HCT116 (cell line): ENCODE measurements at regions not wholly inside any gene's neighbourhood (a gene's known extent, or its start where the extent isn't known, plus 50 kb on each side); places are given as distances from the start of the nearest gene placed in this dataset.

Experiments
- ATAC-seq: fragments of 200-7000 bp; cut with Tn5 transposase; 2 replicates; pipeline ENCODE4 v1.9.1; 2020; ENCODE audit warnings: mild to moderate bottlenecking, moderate library complexity
- BruUV-seq: library from RNA; stranded (reverse); fragments of 400-500 nt; replicated peaks from 2 replicates; lab custom pipeline; 2021; lab: Mats Ljungman, UMichigan
- CTCF ChIA-PET: fragments of 300-600 bp; sonication (Branson Sonifier 250); formaldehyde crosslinking; loops from one replicate; lab custom pipeline; 2021; ENCODE audit warnings: antibody characterized with exemption; lab: Charles Lee
- POLR2A ChIA-PET: fragments of 300-600, 350-600 bp; sonication (Branson Sonifier 250); formaldehyde crosslinking; loops from one replicate; lab custom pipeline; 2021; ENCODE audit warnings: antibody characterized with exemption; lab: Charles Lee
- RAD21 ChIA-PET, 2 experiments: fragments of 300-600 bp; sonication (Branson Sonifier 250); formaldehyde crosslinking; loops; one replicate each; lab custom pipeline; 2023; ENCODE audit warnings: low total read pairs in 2 of 2; ENCODE audit not compliant: uncharacterized antibody in 2 of 2, unreplicated experiment in 2 of 2, low non-redundant PET in 1 of 2; lab: Charles Lee
- DNase-seq: peaks from one replicate; pipeline ENCODE4 v3.0.0-alpha.2; 2010; ENCODE audit warnings: low read depth, low spot score
- H2AFZ ChIP-seq: fragments of 200-600 bp; shearing (Covaris generic), sonication (generic); 2 replicates; pipeline ENCODE4 v1.6.1; 2017; ENCODE audit warnings: low read depth, mixed run types, mixed read lengths, antibody characterized with exemption, low read length; ENCODE audit not compliant: poor library complexity, severe bottlenecking
- H3K27ac ChIP-seq: 2 replicates; pipeline ENCODE4 v1.5.1; 2012; ENCODE audit warnings: low read depth, low read length
- H3K27me3 ChIP-seq: fragments of 200-600 bp; sonication (generic); 2 replicates; pipeline ENCODE4 v1.6.1; 2016; ENCODE audit warnings: mixed run types, low read length, mixed read lengths; ENCODE audit not compliant: insufficient read depth
- H3K36me3 ChIP-seq, 2 experiments: fragments of 200-500 bp in 1 of 2; fragments of 200-600 bp in 1 of 2; sonication (Bioruptor generic) in 1 of 2; sonication (generic) in 1 of 2; 2 replicates each; pipeline versions ENCODE4 v1.5.1 to v1.6.1; 2014 to 2016; ENCODE audit warnings: low read length in 2 of 2, inconsistent platforms in 1 of 2, mixed read lengths in 1 of 2, mixed run types in 1 of 2; ENCODE audit not compliant: insufficient read depth in 2 of 2, control insufficient read depth in 1 of 2
- H3K4me1 ChIP-seq, 2 experiments: fragments of 200-600 bp in 1 of 2; sonication (generic) in 1 of 2; 2 replicates each; pipeline versions ENCODE4 v1.5.1 to v1.6.1; 2012 to 2017; ENCODE audit warnings: low read length in 2 of 2, inconsistent platforms in 1 of 2, mild to moderate bottlenecking in 1 of 2, mixed read lengths in 1 of 2, mixed run types in 1 of 2, moderate library complexity in 1 of 2; ENCODE audit not compliant: insufficient read depth in 2 of 2, control insufficient read depth in 1 of 2
- H3K4me2 ChIP-seq: fragments of 200-600 bp; sonication (generic); 2 replicates; pipeline ENCODE4 v1.6.1; 2017; ENCODE audit warnings: mixed run types, low read length, mixed read lengths
- H3K4me3 ChIP-seq, 2 experiments: fragments of 200-600 bp in 1 of 2; sonication (generic) in 1 of 2; replicated peaks in 1 of 2; 2 replicates each; pipeline ENCODE4 v1.5.1; 2011 to 2016; ENCODE audit warnings: low read length in 2 of 2, control low read depth in 1 of 2, low read depth in 1 of 2, mild to moderate bottlenecking in 1 of 2, mixed read lengths in 1 of 2, mixed run types in 1 of 2
- H3K79me2 ChIP-seq: fragments of 200-600 bp; sonication (generic); 2 replicates; pipeline ENCODE4 v1.6.1; 2017; ENCODE audit warnings: mild to moderate bottlenecking, mixed run types, low read length, moderate library complexity, mixed read lengths; ENCODE audit not compliant: insufficient read depth
- H3K9ac ChIP-seq: fragments of 200-600 bp; sonication (generic); 2 replicates; pipeline ENCODE4 v1.6.1; 2016; ENCODE audit warnings: low read length, mixed read lengths
- H3K9me2 ChIP-seq: fragments of 200-600 bp; sonication (generic), shearing (Covaris generic); 2 replicates; pipeline ENCODE4 v1.6.1; 2017; ENCODE audit warnings: mixed run types, mild to moderate bottlenecking, moderate library complexity; ENCODE audit not compliant: insufficient read depth
- H3K9me3 ChIP-seq, 2 experiments: fragments of 200-500 bp in 1 of 2; fragments of 200-600 bp in 1 of 2; sonication (Bioruptor generic) in 1 of 2; sonication (generic) in 1 of 2; 2 replicates each; pipeline ENCODE4 v1.6.1; 2014 to 2017; ENCODE audit warnings: low read length in 2 of 2, mixed read lengths in 2 of 2, inconsistent platforms in 1 of 2, low read depth in 1 of 2, mild to moderate bottlenecking in 1 of 2, mixed run types in 1 of 2, moderate library complexity in 1 of 2; ENCODE audit not compliant: control insufficient read depth in 1 of 2, insufficient read depth in 1 of 2
- H4K20me1 ChIP-seq: fragments of 200-600 bp; sonication (generic), shearing (Covaris generic); 2 replicates; pipeline ENCODE4 v1.6.1; 2017; ENCODE audit warnings: mixed run types, mild to moderate bottlenecking, moderate library complexity; ENCODE audit not compliant: insufficient read depth
- CBX3 ChIP-seq: IDR thresholded peaks from 2 replicates; pipeline ENCODE4 v1.6.1; 2012; ENCODE audit warnings: low read depth
- CEBPB ChIP-seq: IDR thresholded peaks from 2 replicates; pipeline ENCODE4 v1.6.1; 2012; ENCODE audit warnings: low read depth
- EGR1 ChIP-seq: IDR thresholded peaks from 2 replicates; pipeline ENCODE4 v1.6.1; 2012; ENCODE audit warnings: low read depth
- ELF1 ChIP-seq: IDR thresholded peaks from 2 replicates; pipeline ENCODE4 v1.6.1; 2012; ENCODE audit warnings: low read depth, borderline replicate concordance
- EZH2 ChIP-seq: fragments of 200-600 bp; sonication (generic); IDR thresholded peaks from 2 replicates; pipeline ENCODE4 v1.6.1; 2017; ENCODE audit warnings: antibody characterized with exemption, mixed run types
- EZH2phosphoT487 ChIP-seq: fragments of 200-600 bp; IDR thresholded peaks from 2 replicates; pipeline ENCODE4 v1.6.1; 2018; ENCODE audit warnings: antibody characterized with exemption, borderline replicate concordance
- FOSL1 ChIP-seq: IDR thresholded peaks from 2 replicates; pipeline ENCODE4 v1.6.1; 2012; ENCODE audit warnings: low read depth
- POLR2A ChIP-seq: IDR thresholded peaks from 2 replicates; pipeline ENCODE4 v1.7.0; 2011; ENCODE audit warnings: borderline replicate concordance; ENCODE audit not compliant: insufficient read depth, insufficient read length; ENCODE audit errors: extremely low read depth
- POLR2AphosphoS5 ChIP-seq: IDR thresholded peaks from 2 replicates; pipeline ENCODE4 v1.6.1; 2011; ENCODE audit warnings: mild to moderate bottlenecking, low read depth, low read length, moderate library complexity
- RAD21 ChIP-seq: IDR thresholded peaks from 2 replicates; pipeline ENCODE4 v1.6.1; 2012; ENCODE audit warnings: low read depth, mild to moderate bottlenecking
- SIN3A ChIP-seq: IDR thresholded peaks from 2 replicates; pipeline ENCODE4 v1.6.1; 2012; ENCODE audit warnings: low read depth
- SP1 ChIP-seq: IDR thresholded peaks from 2 replicates; pipeline ENCODE4 v1.6.1; 2012; ENCODE audit warnings: low read depth
- TCF7L2 ChIP-seq: IDR thresholded peaks from 2 replicates; pipeline ENCODE4 v1.7.0; 2011; ENCODE audit warnings: borderline replicate concordance, inconsistent platforms; ENCODE audit not compliant: insufficient read depth, insufficient read length; ENCODE audit errors: extremely low read depth
- YY1 ChIP-seq: IDR thresholded peaks from 2 replicates; pipeline ENCODE4 v1.6.1; 2011; ENCODE audit warnings: low read length, low read depth, moderate library complexity, mild to moderate bottlenecking; ENCODE audit not compliant: insufficient replicate concordance; ENCODE audit errors: extremely low read depth
- ZFX ChIP-seq: fragments of 450-650 bp; IDR thresholded peaks from 2 replicates; pipeline ENCODE4 v1.6.1; 2017
- ZNF274 ChIP-seq: fragments of 200-500 bp; sonication (Bioruptor generic); IDR thresholded peaks from 2 replicates; pipeline ENCODE4 v1.6.1; 2014; ENCODE audit warnings: mild to moderate bottlenecking, low read depth, low read length, inconsistent platforms
- intact Hi-C: fragments of 100-400 bp; cut with micrococcal nuclease; formaldehyde crosslinking; loops from 2 replicates; pipeline ENCODE4 v1.10.0; 2022
- TF ChIP-seq, protein P1 (sequence below): IDR thresholded peaks from 2 replicates; pipeline ENCODE4 v1.6.1; 2012
- TF ChIP-seq, protein P2 (sequence below): IDR thresholded peaks from 2 replicates; pipeline ENCODE4 v1.6.1; 2012; ENCODE audit warnings: low read depth
- TF ChIP-seq, protein P3 (sequence below): IDR thresholded peaks from 2 replicates; pipeline ENCODE4 v1.6.1; 2012
- TF ChIP-seq, protein P4 (sequence below), 3 experiments: fragments of 200-600 bp in 1 of 3; sonication (generic) in 1 of 3; IDR thresholded peaks in 2 of 3; conservative IDR thresholded peaks in 1 of 3; 2 replicates each; pipeline ENCODE4 v1.5.1; 2012 to 2017; ENCODE audit warnings: low read depth in 2 of 3, low read length in 2 of 3, antibody characterized with exemption in 1 of 3, borderline replicate concordance in 1 of 3, control low read depth in 1 of 3, mild to moderate bottlenecking in 1 of 3, mixed read lengths in 1 of 3, mixed run types in 1 of 3, moderate library complexity in 1 of 3; ENCODE audit not compliant: insufficient read depth in 1 of 3

GRCh38 chr10:4189281-4189680, 404.3 kb upstream of the KLF6 start:
- Histone ChIP-seq H3K9me3 (no peaks in the 10 kb centered on the region), H3K4me1 (no peaks in the 10 kb centered on the region), H3K9me2 (no peaks in the 10 kb centered on the region), H2AFZ (no peak overlapping the region), H3K79me2 (no peaks in the 10 kb centered on the region), H3K36me3 (no peaks in the 10 kb centered on the region), H4K20me1 (no peaks in the 10 kb centered on the region), H3K27ac (no peak overlapping the region), H3K27me3 (no peaks in the 10 kb centered on the region), H3K4me2 (no peak overlapping the region), H3K4me3 (no peak overlapping the region), H3K9ac (no peak overlapping the region)
- ATAC-seq (no peak), DNase-seq (no peak)
- intact Hi-C loops: no loop called here
- TF ChIP-seq POLR2A: no peak
- no peak for TF ChIP-seq SP1
- TF ChIP-seq, protein P1, sequence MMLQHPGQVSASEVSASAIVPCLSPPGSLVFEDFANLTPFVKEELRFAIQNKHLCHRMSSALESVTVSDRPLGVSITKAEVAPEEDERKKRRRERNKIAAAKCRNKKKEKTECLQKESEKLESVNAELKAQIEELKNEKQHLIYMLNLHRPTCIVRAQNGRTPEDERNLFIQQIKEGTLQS: no peak
- no peak for TF ChIP-seq CEBPB
- TF ChIP-seq, protein P2, sequence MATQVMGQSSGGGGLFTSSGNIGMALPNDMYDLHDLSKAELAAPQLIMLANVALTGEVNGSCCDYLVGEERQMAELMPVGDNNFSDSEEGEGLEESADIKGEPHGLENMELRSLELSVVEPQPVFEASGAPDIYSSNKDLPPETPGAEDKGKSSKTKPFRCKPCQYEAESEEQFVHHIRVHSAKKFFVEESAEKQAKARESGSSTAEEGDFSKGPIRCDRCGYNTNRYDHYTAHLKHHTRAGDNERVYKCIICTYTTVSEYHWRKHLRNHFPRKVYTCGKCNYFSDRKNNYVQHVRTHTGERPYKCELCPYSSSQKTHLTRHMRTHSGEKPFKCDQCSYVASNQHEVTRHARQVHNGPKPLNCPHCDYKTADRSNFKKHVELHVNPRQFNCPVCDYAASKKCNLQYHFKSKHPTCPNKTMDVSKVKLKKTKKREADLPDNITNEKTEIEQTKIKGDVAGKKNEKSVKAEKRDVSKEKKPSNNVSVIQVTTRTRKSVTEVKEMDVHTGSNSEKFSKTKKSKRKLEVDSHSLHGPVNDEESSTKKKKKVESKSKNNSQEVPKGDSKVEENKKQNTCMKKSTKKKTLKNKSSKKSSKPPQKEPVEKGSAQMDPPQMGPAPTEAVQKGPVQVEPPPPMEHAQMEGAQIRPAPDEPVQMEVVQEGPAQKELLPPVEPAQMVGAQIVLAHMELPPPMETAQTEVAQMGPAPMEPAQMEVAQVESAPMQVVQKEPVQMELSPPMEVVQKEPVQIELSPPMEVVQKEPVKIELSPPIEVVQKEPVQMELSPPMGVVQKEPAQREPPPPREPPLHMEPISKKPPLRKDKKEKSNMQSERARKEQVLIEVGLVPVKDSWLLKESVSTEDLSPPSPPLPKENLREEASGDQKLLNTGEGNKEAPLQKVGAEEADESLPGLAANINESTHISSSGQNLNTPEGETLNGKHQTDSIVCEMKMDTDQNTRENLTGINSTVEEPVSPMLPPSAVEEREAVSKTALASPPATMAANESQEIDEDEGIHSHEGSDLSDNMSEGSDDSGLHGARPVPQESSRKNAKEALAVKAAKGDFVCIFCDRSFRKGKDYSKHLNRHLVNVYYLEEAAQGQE: no peak
- no peak for TF ChIP-seq EGR1
- no peak for TF ChIP-seq TCF7L2
- no peak for TF ChIP-seq RAD21
- TF ChIP-seq ZFX: no peak
- no peak for TF ChIP-seq ZNF274
- TF ChIP-seq, protein P3, sequence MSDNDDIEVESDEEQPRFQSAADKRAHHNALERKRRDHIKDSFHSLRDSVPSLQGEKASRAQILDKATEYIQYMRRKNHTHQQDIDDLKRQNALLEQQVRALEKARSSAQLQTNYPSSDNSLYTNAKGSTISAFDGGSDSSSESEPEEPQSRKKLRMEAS: no peak
- TF ChIP-seq EZH2: no peak
- TF ChIP-seq POLR2AphosphoS5: no peak
- no peak for TF ChIP-seq FOSL1
- TF ChIP-seq SIN3A: no peak
- no peak for TF ChIP-seq ELF1
- TF ChIP-seq YY1: no peak
- TF ChIP-seq EZH2phosphoT487: no peak
- TF ChIP-seq, protein P4, sequence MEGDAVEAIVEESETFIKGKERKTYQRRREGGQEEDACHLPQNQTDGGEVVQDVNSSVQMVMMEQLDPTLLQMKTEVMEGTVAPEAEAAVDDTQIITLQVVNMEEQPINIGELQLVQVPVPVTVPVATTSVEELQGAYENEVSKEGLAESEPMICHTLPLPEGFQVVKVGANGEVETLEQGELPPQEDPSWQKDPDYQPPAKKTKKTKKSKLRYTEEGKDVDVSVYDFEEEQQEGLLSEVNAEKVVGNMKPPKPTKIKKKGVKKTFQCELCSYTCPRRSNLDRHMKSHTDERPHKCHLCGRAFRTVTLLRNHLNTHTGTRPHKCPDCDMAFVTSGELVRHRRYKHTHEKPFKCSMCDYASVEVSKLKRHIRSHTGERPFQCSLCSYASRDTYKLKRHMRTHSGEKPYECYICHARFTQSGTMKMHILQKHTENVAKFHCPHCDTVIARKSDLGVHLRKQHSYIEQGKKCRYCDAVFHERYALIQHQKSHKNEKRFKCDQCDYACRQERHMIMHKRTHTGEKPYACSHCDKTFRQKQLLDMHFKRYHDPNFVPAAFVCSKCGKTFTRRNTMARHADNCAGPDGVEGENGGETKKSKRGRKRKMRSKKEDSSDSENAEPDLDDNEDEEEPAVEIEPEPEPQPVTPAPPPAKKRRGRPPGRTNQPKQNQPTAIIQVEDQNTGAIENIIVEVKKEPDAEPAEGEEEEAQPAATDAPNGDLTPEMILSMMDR (IDR thresholded peaks at IDR 0.05 in 2 of 3, conservative IDR thresholded peaks at IDR 0.05 in 1 of 3; ENCODE audit: borderline replicate concordance in 1 of 3, insufficient read depth in 1 of 3, low read depth in 2 of 3, low read length in 2 of 3): no peak
- TF ChIP-seq CBX3: no peak
- no TSS peak for BruUV-seq
- ChIA-PET POLR2A (no interaction called here), CTCF (no interaction called here), RAD21 (no interaction called here)
